IPS DF 19.7 (cell line): ENCODE measurements at regions not wholly inside any gene's neighbourhood (a gene's known extent, or its start where the extent isn't known, plus 50 kb on each side); places are given as distances from the start of the nearest gene placed in this dataset.
"Not testable (repeated sequence)": the region's sequence is repeated elsewhere in the genome, so short reads cannot be mapped to it uniquely, and the experiment has no call there.

ENCODE experiments used
- DNase-seq: peaks from one replicate; pipeline ENCODE4 v3.0.0-alpha.2; 2013; ENCODE audit warnings: low read depth, low spot score

GRCh38 chr15:79744485-79744884 is 152.3 kb downstream of the MTHFS start:
- DNase-seq = peak; percentile 7

DNA sequence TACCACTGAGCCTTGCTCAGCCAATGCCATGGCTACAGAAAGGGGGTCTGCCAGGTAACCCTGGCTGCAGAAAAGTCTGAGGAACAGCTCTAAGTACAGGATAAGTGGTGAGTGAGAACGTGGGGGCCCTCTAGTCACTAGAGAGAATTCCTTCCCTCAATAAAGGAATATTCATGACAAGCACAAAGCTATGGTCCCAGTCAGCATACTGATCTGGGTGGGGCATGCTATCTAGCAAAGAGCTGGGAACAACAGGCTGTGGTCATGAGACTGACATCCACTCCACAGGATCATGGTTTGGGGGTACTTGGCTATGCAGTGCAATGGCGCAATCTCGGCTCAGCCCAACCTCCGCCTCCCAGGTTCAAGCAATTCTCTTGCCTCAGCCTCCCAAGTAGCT is 140.4 kb downstream of the MTHFS start:
- DNase-seq = no peak

GRCh38 chr15:79765081-79765480 is 131.7 kb downstream of the MTHFS start:
- no peak for DNase-seq

DNA sequence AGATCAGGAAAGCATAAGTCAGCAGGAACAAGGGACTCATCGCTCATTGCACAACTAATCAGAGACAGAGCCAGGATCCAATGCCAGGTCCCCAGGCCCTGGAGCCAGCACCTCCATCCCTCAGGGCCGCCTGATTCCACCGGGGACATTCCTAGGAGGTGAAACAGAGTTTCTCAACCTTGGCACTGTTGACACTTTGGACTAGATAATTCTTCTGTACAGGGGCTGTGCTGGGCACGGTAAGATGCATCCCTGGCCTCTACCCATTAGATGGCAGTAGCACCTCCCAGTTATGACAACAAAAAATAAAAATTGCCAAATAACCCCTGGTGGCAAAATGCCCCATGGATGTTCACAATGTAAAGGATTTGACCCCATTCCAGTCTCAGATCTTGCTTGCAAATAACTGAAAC is 127.7 kb downstream of the MTHFS start:
- no peak for DNase-seq

- no peak for DNase-seq
These were observed 126.7 kb downstream of the MTHFS start for GRCh38 chr15:79769933-79770759.

GRCh38 chr15:79773128-79773527 is 123.7 kb downstream of the MTHFS start:
- DNase-seq = no peak

- no peak for DNase-seq
These were observed 121.0 kb downstream of the MTHFS start for GRCh38 chr15:79775821-79776220.

DNA sequence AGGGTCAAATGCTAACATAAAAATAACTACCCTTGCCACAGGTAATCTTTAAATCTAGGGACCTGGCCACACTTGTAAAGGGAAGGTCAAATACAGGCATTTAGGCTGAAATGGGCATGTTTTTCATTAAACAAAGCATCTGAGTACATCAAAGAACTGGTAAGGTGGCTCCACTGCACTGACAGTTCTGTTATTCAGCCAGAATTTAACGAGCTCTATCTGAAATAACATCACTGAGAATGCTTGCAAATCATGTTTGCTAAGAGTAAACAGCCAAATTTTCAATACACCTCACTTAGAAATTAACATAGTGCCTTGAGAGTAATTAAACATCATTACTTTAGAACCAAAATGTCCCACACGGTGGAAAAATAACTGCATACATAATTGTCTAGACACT is 118.9 kb downstream of the MTHFS start:
- no peak for DNase-seq

DNA sequence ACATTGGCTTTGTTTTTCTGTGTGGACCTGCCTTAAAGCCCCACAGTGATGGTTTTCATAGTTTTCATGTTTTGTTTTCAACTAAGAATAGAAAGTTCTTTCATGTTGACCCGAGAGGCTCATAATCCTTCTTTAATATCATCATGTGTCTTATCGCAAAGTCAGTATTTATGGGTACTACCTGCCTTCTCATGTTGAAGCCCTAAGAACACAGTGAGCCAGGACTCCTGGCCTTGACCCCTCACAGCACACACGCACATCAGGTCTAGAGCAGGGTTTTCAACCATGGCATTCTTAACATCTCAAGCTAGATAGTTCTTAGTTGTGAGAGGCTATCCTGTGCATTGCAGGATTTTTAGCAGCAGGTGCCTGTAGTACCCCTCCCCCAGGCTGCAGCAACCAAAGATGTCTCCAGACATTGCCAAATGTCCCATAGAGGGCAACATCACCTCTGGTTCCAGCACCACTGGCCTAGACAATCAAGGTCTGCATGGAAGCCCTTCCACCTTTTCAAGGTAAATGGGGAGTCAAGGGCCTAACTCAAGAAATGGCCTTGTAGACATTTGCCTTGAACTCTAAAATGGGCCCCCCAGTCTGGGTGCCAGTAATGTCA is 118.3 kb downstream of the MTHFS start:
- no peak for DNase-seq

DNA sequence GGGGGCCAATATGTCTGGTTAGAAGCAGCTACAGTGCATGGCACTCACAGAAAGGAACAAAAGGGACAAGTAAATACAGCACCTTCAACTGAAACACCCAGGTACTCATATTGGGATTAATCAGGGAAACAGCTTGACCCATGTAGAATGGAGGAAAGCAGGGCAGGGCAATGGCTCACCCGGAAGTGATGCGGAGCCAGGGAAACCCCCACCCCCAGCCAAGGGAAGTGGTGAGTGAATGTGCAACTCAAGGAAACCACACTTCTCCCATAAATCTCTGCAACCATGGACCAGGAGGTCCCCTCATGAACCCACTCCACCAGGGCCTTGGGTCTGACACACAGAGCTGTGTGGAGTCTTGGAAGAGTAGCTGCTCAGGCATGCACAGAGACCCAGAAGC is 117.1 kb downstream of the MTHFS start:
- DNase-seq = no peak

DNA sequence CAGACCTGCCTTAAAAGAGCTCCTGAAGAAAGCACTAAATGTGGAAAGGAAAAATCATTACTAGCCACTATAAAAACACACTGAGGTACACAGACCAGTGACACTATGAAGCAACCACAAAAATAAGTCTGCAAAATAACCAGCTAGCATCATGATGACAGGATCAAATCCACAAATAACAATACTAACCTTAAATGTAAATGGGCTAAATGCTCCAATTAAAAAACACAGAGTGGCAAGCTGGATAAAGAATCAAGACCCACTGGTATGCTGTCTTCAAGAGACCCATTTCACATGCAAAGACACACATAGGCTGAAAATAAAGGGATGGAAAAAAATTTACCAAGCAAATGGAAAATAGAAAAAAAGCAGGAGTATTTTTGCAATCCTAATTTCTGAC is 114.5 kb downstream of the MTHFS start:
- not testable (repeated sequence) for DNase-seq
